GM12864 (cell line): ENCODE measurements at regions not wholly inside any gene's neighbourhood (a gene's known extent, or its start where the extent isn't known, plus 50 kb on each side); places are given as distances from the start of the nearest gene placed in this dataset.

Experiments
- DNase-seq: peaks from one replicate; pipeline ENCODE4 v3.0.0-alpha.2; 2011; ENCODE audit warnings: low read depth
- H3K4me3 ChIP-seq: 2 replicates; pipeline ENCODE4 v1.5.1; 2011; ENCODE audit warnings: mild to moderate bottlenecking, low read depth, low read length, control low read depth
- TF ChIP-seq, protein P1 (sequence below): IDR thresholded peaks from 2 replicates; pipeline ENCODE4 v1.5.1; 2011; ENCODE audit warnings: low read depth, mild to moderate bottlenecking, moderate library complexity, low read length, control low read depth, inconsistent platforms; ENCODE audit errors: missing control alignments

DNA sequence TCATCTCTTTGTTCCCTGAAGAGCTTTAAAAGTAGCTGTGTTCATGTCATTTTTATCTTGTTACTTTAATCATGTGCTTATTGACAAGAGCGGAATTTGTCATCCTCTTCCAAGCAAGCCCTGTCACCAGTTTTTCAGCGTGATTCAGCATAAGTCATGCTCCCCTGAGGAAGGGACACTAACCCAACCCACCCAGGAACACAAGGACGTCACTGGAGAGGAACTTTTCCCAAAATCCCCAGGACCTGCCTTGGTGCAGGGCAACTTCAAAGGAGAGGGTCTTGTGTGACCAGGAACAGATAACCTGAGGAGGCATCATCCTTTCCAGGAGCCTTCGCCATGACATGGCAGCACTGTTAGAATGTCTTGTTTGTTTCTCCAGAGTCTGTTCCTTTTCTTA lies 107.1 kb upstream of the DIO3 start:
- TF ChIP-seq, protein P1, sequence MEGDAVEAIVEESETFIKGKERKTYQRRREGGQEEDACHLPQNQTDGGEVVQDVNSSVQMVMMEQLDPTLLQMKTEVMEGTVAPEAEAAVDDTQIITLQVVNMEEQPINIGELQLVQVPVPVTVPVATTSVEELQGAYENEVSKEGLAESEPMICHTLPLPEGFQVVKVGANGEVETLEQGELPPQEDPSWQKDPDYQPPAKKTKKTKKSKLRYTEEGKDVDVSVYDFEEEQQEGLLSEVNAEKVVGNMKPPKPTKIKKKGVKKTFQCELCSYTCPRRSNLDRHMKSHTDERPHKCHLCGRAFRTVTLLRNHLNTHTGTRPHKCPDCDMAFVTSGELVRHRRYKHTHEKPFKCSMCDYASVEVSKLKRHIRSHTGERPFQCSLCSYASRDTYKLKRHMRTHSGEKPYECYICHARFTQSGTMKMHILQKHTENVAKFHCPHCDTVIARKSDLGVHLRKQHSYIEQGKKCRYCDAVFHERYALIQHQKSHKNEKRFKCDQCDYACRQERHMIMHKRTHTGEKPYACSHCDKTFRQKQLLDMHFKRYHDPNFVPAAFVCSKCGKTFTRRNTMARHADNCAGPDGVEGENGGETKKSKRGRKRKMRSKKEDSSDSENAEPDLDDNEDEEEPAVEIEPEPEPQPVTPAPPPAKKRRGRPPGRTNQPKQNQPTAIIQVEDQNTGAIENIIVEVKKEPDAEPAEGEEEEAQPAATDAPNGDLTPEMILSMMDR = no peak
- H3K4me3 ChIP-seq = no peak overlapping the region
- no peak for DNase-seq

- DNase-seq = no peak
- TF ChIP-seq, protein P1 = no peak
- no peak overlapping the region for H3K4me3 ChIP-seq
Observed at GRCh38 chr14:101456246-101457175, 104.8 kb upstream of the DIO3 start.

GRCh38 chr14:101457301-101457935 lies 103.9 kb upstream of the DIO3 start:
- TF ChIP-seq, protein P1 = no peak
- DNase-seq = no peak
- H3K4me3 ChIP-seq = no peak overlapping the region

- TF ChIP-seq, protein P1 = no peak
- H3K4me3 ChIP-seq = no peak overlapping the region
- DNase-seq = no peak
Observed at GRCh38 chr14:101457936-101458740, 103.2 kb upstream of the DIO3 start.

- no peak overlapping the region for H3K4me3 ChIP-seq
- TF ChIP-seq, protein P1 = no peak
- no peak for DNase-seq
Observed at GRCh38 chr14:101458741-101459550, 102.3 kb upstream of the DIO3 start.

DNA sequence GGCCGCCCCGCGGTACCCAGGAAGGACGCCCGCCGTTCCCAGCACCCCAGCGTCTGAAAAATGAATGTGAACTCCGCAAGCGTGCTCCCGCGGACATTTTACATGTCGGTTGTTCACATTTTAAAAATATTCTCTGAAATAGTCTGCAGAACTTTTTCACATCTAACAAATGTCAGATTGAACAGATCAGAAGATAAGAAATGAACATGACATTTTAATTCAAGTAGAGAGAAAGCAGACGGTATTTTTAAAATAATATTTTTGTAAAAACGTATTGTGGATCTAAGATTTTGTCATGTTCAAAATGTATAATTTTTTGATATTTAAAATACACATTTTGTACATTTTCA lies 101.8 kb upstream of the DIO3 start:
- H3K4me3 ChIP-seq = no peak overlapping the region
- TF ChIP-seq, protein P1 = no peak
- DNase-seq = no peak
